ENCODE measurements at regions not wholly inside any gene's neighbourhood (a gene's known extent, or its start where the extent isn't known, plus 50 kb on each side); places are given as distances from the start of the nearest gene placed in this dataset.

DNA sequence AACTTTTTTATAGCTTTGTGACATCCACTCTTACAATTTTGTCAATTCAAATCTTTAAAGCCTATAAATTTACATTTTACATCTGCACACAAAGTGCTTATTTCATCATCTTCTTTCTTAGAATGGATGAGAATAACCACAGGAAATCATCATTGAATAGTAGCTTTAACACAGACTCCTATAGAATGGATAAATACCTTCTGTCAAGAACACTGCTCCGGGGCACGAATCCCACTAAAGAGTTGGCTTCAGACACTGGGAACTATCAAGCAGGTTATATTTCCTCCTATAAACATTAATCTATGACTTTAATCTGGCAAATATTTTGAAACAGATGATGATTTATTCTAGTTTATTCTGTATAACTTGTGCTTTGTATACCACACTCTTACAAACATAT, 269.7 kb upstream of the TPK1 start:
- DNase-seq (ENCODE audit: low read depth, low spot score) (no peak), FAIRE-seq (no peak), ATAC-seq (no peak)
- Histone ChIP-seq H3K27me3 (replicated peaks in 1 of 2; ENCODE audit: control insufficient read depth in 2 of 2, insufficient read depth in 2 of 2, low read length in 1 of 2) (no peaks in the 10 kb centered on the region), H3K79me2 (ENCODE audit: control insufficient read depth, insufficient read depth, low read length) (no peaks in the 10 kb centered on the region), H3K4me1 (ENCODE audit: control insufficient read depth, insufficient read depth, low read length) (no peaks in the 10 kb centered on the region), H2AFZ (ENCODE audit: control insufficient read depth, low read depth, low read length) (no peak overlapping the region), H3K4me3 (no peak overlapping the region), H4K20me1 (ENCODE audit: control insufficient read depth, insufficient read depth) (no peaks in the 10 kb centered on the region), H3K27ac (ENCODE audit: control insufficient read depth, insufficient read depth) (no peak overlapping the region), H3K9ac (ENCODE audit: control insufficient read depth, insufficient read depth, low read length) (no peak overlapping the region), H3K36me3 (ENCODE audit: control insufficient read depth in 2 of 2, insufficient read depth in 2 of 2, low read length in 1 of 2) (no peaks in the 10 kb centered on the region), H3K9me3 (replicated peaks; ENCODE audit: control insufficient read depth, insufficient read depth, low read length) (no peaks in the 10 kb centered on the region), H3K4me2 (ENCODE audit: control insufficient read depth, insufficient read depth) (no peak overlapping the region)
- intact Hi-C loops (cut with micrococcal nuclease; ENCODE audit: unreplicated experiment) = no loop called here
- ChIA-PET CTCF (interaction anchor here (1.0 kb wide), 1 partner anchor 24 kb away, joined by 3 read pairs; no protein-coding TSS in a partner anchor), POLR2A (no interaction called here), SMC1A (ENCODE audit: uncharacterized antibody, unreplicated experiment) (interaction anchor here (1.2 kb wide), 1 partner anchor 10 kb away, joined by 3 read pairs; no protein-coding TSS in a partner anchor), RAD21 (ENCODE audit: unreplicated experiment) (no interaction called here)
- in situ Hi-C loops (cut with MboI) = no loop called here
- no TSS peak for BruUV-seq (replicated peaks)
- WGBS (ENCODE audit: insufficient coverage, insufficient replicate concordance, low lambda C conversion rate, missing lambda C conversion rate) = 19% methylated on average over 2 of the region's 2 CpGs
- TF ChIP-seq EED (IDR thresholded peaks at IDR 0.05; ENCODE audit: low read depth) (no peak), RUNX3 (IDR thresholded peaks at IDR 0.05; ENCODE audit: low read length) (no peak), RBBP5 (conservative IDR thresholded peaks at IDR 0.05) (no peak), YBX1 (IDR thresholded peaks at IDR 0.05) (no peak), CREB1 (IDR thresholded peaks at IDR 0.05; ENCODE audit: low read depth) (no peak), MYC (IDR thresholded peaks at IDR 0.05; ENCODE audit: insufficient read depth, insufficient read length, insufficient replicate concordance, low read length, severe bottlenecking) (no peak), HDGF (IDR thresholded peaks at IDR 0.05) (no peak), HDAC6 (IDR thresholded peaks at IDR 0.05; ENCODE audit: unreplicated experiment) (no peak), ZNF622 (IDR thresholded peaks at IDR 0.05) (no peak), SRF (IDR thresholded peaks at IDR 0.05; ENCODE audit: low read depth in 2 of 2, low read length in 2 of 2) (no peak), RCOR1 (conservative IDR thresholded peaks at IDR 0.05; ENCODE audit: low read depth, low read length) (no peak), FOS (IDR thresholded peaks at IDR 0.05; ENCODE audit: borderline replicate concordance, extremely low read depth, insufficient read length) (no peak), KLF5 (IDR thresholded peaks at IDR 0.05; ENCODE audit: partially characterized antibody) (no peak), BACH1 (IDR thresholded peaks at IDR 0.05; ENCODE audit: borderline replicate concordance) (no peak), ZBED1 (IDR thresholded peaks at IDR 0.05; ENCODE audit: borderline replicate concordance) (no peak)
- TF ChIP-seq, protein P1, sequence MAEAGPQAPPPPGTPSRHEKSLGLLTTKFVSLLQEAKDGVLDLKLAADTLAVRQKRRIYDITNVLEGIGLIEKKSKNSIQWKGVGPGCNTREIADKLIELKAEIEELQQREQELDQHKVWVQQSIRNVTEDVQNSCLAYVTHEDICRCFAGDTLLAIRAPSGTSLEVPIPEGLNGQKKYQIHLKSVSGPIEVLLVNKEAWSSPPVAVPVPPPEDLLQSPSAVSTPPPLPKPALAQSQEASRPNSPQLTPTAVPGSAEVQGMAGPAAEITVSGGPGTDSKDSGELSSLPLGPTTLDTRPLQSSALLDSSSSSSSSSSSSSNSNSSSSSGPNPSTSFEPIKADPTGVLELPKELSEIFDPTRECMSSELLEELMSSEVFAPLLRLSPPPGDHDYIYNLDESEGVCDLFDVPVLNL (IDR thresholded peaks at IDR 0.05; ENCODE audit: low read depth, low read length) = no peak
- TF ChIP-seq, protein P2, sequence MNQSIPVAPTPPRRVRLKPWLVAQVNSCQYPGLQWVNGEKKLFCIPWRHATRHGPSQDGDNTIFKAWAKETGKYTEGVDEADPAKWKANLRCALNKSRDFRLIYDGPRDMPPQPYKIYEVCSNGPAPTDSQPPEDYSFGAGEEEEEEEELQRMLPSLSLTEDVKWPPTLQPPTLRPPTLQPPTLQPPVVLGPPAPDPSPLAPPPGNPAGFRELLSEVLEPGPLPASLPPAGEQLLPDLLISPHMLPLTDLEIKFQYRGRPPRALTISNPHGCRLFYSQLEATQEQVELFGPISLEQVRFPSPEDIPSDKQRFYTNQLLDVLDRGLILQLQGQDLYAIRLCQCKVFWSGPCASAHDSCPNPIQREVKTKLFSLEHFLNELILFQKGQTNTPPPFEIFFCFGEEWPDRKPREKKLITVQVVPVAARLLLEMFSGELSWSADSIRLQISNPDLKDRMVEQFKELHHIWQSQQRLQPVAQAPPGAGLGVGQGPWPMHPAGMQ (IDR thresholded peaks at IDR 0.05; ENCODE audit: borderline replicate concordance) = no peak
- TF ChIP-seq, protein P3, sequence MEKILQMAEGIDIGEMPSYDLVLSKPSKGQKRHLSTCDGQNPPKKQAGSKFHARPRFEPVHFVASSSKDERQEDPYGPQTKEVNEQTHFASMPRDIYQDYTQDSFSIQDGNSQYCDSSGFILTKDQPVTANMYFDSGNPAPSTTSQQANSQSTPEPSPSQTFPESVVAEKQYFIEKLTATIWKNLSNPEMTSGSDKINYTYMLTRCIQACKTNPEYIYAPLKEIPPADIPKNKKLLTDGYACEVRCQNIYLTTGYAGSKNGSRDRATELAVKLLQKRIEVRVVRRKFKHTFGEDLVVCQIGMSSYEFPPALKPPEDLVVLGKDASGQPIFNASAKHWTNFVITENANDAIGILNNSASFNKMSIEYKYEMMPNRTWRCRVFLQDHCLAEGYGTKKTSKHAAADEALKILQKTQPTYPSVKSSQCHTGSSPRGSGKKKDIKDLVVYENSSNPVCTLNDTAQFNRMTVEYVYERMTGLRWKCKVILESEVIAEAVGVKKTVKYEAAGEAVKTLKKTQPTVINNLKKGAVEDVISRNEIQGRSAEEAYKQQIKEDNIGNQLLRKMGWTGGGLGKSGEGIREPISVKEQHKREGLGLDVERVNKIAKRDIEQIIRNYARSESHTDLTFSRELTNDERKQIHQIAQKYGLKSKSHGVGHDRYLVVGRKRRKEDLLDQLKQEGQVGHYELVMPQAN (conservative IDR thresholded peaks at IDR 0.05) = no peak
